ENCODE measurements at regions not wholly inside any gene's neighbourhood (a gene's known extent, or its start where the extent isn't known, plus 50 kb on each side); places are given as distances from the start of the nearest gene placed in this dataset.

GRCh38 chrX:115413246-115413878 lies 123.8 kb downstream of the LUZP4 start:
- no peaks in the 10 kb centered on the region for H3K9me3 ChIP-seq (ENCODE audit: low read depth)
- H3K36me3 ChIP-seq (replicated peaks; ENCODE audit: insufficient read depth, low read depth), result no peaks in the 10 kb centered on the region
- H3K4me2 ChIP-seq, result no peak overlapping the region
- H3K4me1 ChIP-seq (ENCODE audit: insufficient read depth), result peaks cover 16% of the 10 kb centered on the region
- no peak for TF ChIP-seq CTCF (IDR thresholded peaks at IDR 0.05; ENCODE audit: poor library complexity)
- no peak for TF ChIP-seq EZH2 (IDR thresholded peaks at IDR 0.05; ENCODE audit: borderline replicate concordance)
- TF ChIP-seq EZH2phosphoT487 (IDR thresholded peaks at IDR 0.05; ENCODE audit: low read depth, severe bottlenecking, unreplicated experiment), result no peak
- no peak overlapping the region for H3K27ac ChIP-seq
- no peak overlapping the region for H3K4me3 ChIP-seq
- no peaks in the 10 kb centered on the region for H3K9me2 ChIP-seq (replicated peaks; ENCODE audit: insufficient read depth)
- WGBS (ENCODE audit: low lambda C conversion rate, missing lambda C conversion rate), result 78% methylated on average over 7 of the region's 7 CpGs
- H4K20me1 ChIP-seq (ENCODE audit: insufficient read depth, poor library complexity, severe bottlenecking), result no peaks in the 10 kb centered on the region
- H3K79me2 ChIP-seq, result no peaks in the 10 kb centered on the region
- H3K27me3 ChIP-seq, result no peaks in the 10 kb centered on the region
- no peak for DNase-seq (ENCODE audit: low spot score)
- H2AFZ ChIP-seq, result no peak overlapping the region

GRCh38 chrX:115419069-115419468 lies 129.6 kb downstream of the LUZP4 start:
- H3K9me3 ChIP-seq (ENCODE audit: low read depth), result no peaks in the 10 kb centered on the region
- TF ChIP-seq EZH2phosphoT487 (IDR thresholded peaks at IDR 0.05; ENCODE audit: low read depth, severe bottlenecking, unreplicated experiment) (no peak), EZH2 (IDR thresholded peaks at IDR 0.05; ENCODE audit: borderline replicate concordance) (no peak), CTCF (IDR thresholded peaks at IDR 0.05; ENCODE audit: poor library complexity) (no peak)
- H3K4me2 ChIP-seq, result no peak overlapping the region
- no peak overlapping the region for H3K4me3 ChIP-seq
- no peaks in the 10 kb centered on the region for H3K9me2 ChIP-seq (replicated peaks; ENCODE audit: insufficient read depth)
- no peak overlapping the region for H3K27ac ChIP-seq
- 48% methylated on average over 5 of the region's 5 CpGs for WGBS (ENCODE audit: low lambda C conversion rate, missing lambda C conversion rate)
- no peaks in the 10 kb centered on the region for H3K4me1 ChIP-seq (ENCODE audit: insufficient read depth)
- no peak overlapping the region for H2AFZ ChIP-seq
- no peaks in the 10 kb centered on the region for H4K20me1 ChIP-seq (ENCODE audit: insufficient read depth, poor library complexity, severe bottlenecking)
- no peaks in the 10 kb centered on the region for H3K27me3 ChIP-seq
- no peaks in the 10 kb centered on the region for H3K36me3 ChIP-seq (replicated peaks; ENCODE audit: insufficient read depth, low read depth)
- no peaks in the 10 kb centered on the region for H3K79me2 ChIP-seq
- no peak for DNase-seq (ENCODE audit: low spot score)

- 62% methylated on average over 3 of the region's 3 CpGs for WGBS (ENCODE audit: low lambda C conversion rate, missing lambda C conversion rate)
- H3K79me2 ChIP-seq, result no peaks in the 10 kb centered on the region
- DNase-seq (ENCODE audit: low spot score), result no peak
- H3K27me3 ChIP-seq, result no peaks in the 10 kb centered on the region
- no peaks in the 10 kb centered on the region for H3K9me3 ChIP-seq (ENCODE audit: low read depth)
- H2AFZ ChIP-seq, result no peak overlapping the region
- H3K4me1 ChIP-seq (ENCODE audit: insufficient read depth), result no peaks in the 10 kb centered on the region
- H3K4me3 ChIP-seq, result no peak overlapping the region
- H3K4me2 ChIP-seq, result no peak overlapping the region
- no peaks in the 10 kb centered on the region for H4K20me1 ChIP-seq (ENCODE audit: insufficient read depth, poor library complexity, severe bottlenecking)
- no peaks in the 10 kb centered on the region for H3K9me2 ChIP-seq (replicated peaks; ENCODE audit: insufficient read depth)
- no peak overlapping the region for H3K27ac ChIP-seq
- TF ChIP-seq CTCF (IDR thresholded peaks at IDR 0.05; ENCODE audit: poor library complexity) (no peak), EZH2 (IDR thresholded peaks at IDR 0.05; ENCODE audit: borderline replicate concordance) (no peak), EZH2phosphoT487 (IDR thresholded peaks at IDR 0.05; ENCODE audit: low read depth, severe bottlenecking, unreplicated experiment) (no peak)
- H3K36me3 ChIP-seq (replicated peaks; ENCODE audit: insufficient read depth, low read depth), result no peaks in the 10 kb centered on the region
Measured at GRCh38 chrX:115423086-115423485, 133.6 kb downstream of the LUZP4 start.

Measured in hepatocyte (in vitro differentiated cells).